ENCODE measurements at regions not wholly inside any gene's neighbourhood (a gene's known extent, or its start where the extent isn't known, plus 50 kb on each side); places are given as distances from the start of the nearest gene placed in this dataset.

DNA sequence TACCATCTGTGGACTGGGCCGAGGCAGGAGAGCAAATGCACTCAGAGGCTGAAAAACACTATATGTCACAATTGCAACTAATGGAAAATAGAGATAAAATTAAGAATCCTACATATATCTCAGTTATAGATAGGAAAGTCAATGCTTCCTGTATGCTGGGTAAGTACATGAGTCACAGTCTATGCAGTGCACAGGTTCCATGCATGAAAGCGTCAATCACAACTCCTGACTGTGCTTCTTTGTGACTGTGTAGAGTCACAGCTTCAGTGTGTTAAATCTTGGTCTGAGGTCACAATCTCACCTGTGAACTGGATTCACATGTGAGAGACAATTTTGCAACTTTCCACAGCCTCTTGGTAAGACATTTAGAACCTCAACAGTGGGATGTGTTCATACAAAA is 247.2 kb downstream of the RPS4Y2 start:
- H3K9me3 Mint-ChIP-seq = peaks cover 0 to 1% (median 0%) of the 10 kb centered on the region in 7 donors
- Histone ChIP-seq H3K4me3 (ENCODE audit: low read depth, low read length) (no peak overlapping the region), H3K27ac (ENCODE audit: insufficient read depth, low read length, poor library complexity, severe bottlenecking) (no peak overlapping the region), H3K4me1 (ENCODE audit: control insufficient read depth, insufficient read depth, low read length, poor library complexity, severe bottlenecking) (no peaks in the 10 kb centered on the region), H3K36me3 (ENCODE audit: control insufficient read depth, insufficient read depth, low read length) (no peaks in the 10 kb centered on the region), H3K27me3 (ENCODE audit: control insufficient read depth, insufficient read depth, low read length) (no peaks in the 10 kb centered on the region), H3K9me3 (ENCODE audit: control insufficient read depth in 2 of 2, low read length in 2 of 2) (no peaks in the 10 kb centered on the region)
- DNase-seq (no peak), ATAC-seq (ENCODE audit: low read depth in 2 of 2) (no peak)
- H3K27ac Mint-ChIP-seq = no peak overlapping the region
- H3K27me3 Mint-ChIP-seq = no peaks in the 10 kb centered on the region
- no peak overlapping the region for H3K4me3 Mint-ChIP-seq
- no peaks in the 10 kb centered on the region for H3K36me3 Mint-ChIP-seq
- H3K4me1 Mint-ChIP-seq = no peaks in the 10 kb centered on the region

DNA sequence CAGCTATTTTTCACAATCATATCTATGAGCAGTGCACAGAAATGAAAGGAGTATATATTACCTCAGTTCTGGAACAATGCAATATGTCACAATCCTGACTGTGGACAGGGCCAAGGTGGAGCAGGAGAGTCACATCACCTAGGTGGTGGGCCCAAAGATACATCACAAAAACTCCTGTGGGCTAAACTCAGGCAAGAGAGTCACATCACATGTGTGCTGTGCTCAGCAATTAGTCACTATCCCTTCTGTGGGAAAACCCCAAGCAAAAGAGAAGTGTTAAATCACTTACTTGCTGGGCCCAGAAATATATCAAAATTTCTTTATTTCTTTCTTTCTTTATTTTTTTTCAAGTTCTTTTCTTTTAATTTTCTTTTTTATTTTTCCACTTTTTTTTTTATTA is 249.6 kb downstream of the RPS4Y2 start:
- no peak for ATAC-seq (ENCODE audit: low read depth in 2 of 2)
- no peak overlapping the region for H3K4me3 ChIP-seq (ENCODE audit: low read depth, low read length)
- no peaks in the 10 kb centered on the region for H3K36me3 Mint-ChIP-seq
- no peaks in the 10 kb centered on the region for H3K4me1 ChIP-seq (ENCODE audit: control insufficient read depth, insufficient read depth, low read length, poor library complexity, severe bottlenecking)
- no peaks in the 10 kb centered on the region for H3K27me3 Mint-ChIP-seq
- H3K27me3 ChIP-seq (ENCODE audit: control insufficient read depth, insufficient read depth, low read length) = no peaks in the 10 kb centered on the region
- no peak overlapping the region for H3K4me3 Mint-ChIP-seq
- H3K36me3 ChIP-seq (ENCODE audit: control insufficient read depth, insufficient read depth, low read length) = no peaks in the 10 kb centered on the region
- H3K27ac ChIP-seq (ENCODE audit: insufficient read depth, low read length, poor library complexity, severe bottlenecking) = no peak overlapping the region
- no peak for DNase-seq
- H3K9me3 ChIP-seq (ENCODE audit: control insufficient read depth in 2 of 2, low read length in 2 of 2) = no peaks in the 10 kb centered on the region
- H3K9me3 Mint-ChIP-seq = peaks cover 0 to 1% (median 0%) of the 10 kb centered on the region in 7 donors
- no peaks in the 10 kb centered on the region for H3K4me1 Mint-ChIP-seq
- no peak overlapping the region for H3K27ac Mint-ChIP-seq

DNA sequence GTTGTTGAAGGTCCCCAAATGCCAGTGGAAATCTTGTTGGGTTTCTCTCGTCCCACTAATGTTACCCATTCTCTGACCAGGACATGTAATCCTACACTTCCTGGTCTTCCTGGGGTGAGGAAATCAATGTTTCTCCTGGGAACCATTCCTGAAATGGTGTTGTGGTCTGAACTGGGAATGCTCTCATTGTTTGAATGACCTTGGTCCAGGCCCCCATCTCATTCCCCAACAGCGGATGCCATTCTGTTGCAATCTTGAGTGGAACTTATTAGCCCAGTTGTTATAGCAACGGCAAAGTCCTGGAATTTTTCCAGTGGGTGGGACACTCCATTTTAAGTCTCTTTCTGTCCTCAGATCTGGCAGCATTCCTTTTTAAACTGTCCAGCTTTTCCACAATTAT is 265.9 kb downstream of the RPS4Y2 start:
- DNase-seq = no peak
- ATAC-seq (ENCODE audit: low read depth in 2 of 2) = no peak
- H3K9me3 Mint-ChIP-seq = no peaks in the 10 kb centered on the region
- H3K4me1 Mint-ChIP-seq = peaks cover 0 to 16% (median 3%) of the 10 kb centered on the region in 4 donors
- H3K36me3 ChIP-seq (ENCODE audit: control insufficient read depth, insufficient read depth, low read length) = no peaks in the 10 kb centered on the region
- no peaks in the 10 kb centered on the region for H3K9me3 ChIP-seq (ENCODE audit: control insufficient read depth in 2 of 2, low read length in 2 of 2)
- H3K27me3 ChIP-seq (ENCODE audit: control insufficient read depth, insufficient read depth, low read length) = no peaks in the 10 kb centered on the region
- no peaks in the 10 kb centered on the region for H3K27me3 Mint-ChIP-seq
- H3K4me1 ChIP-seq (ENCODE audit: control insufficient read depth, insufficient read depth, low read length, poor library complexity, severe bottlenecking) = peaks cover 4% of the 10 kb centered on the region
- H3K4me3 Mint-ChIP-seq = no peak overlapping the region
- H3K27ac Mint-ChIP-seq = no peak overlapping the region
- no peak overlapping the region for H3K4me3 ChIP-seq (ENCODE audit: low read depth, low read length)
- H3K27ac ChIP-seq (ENCODE audit: insufficient read depth, low read length, poor library complexity, severe bottlenecking) = no peak overlapping the region
- no peaks in the 10 kb centered on the region for H3K36me3 Mint-ChIP-seq

DNA sequence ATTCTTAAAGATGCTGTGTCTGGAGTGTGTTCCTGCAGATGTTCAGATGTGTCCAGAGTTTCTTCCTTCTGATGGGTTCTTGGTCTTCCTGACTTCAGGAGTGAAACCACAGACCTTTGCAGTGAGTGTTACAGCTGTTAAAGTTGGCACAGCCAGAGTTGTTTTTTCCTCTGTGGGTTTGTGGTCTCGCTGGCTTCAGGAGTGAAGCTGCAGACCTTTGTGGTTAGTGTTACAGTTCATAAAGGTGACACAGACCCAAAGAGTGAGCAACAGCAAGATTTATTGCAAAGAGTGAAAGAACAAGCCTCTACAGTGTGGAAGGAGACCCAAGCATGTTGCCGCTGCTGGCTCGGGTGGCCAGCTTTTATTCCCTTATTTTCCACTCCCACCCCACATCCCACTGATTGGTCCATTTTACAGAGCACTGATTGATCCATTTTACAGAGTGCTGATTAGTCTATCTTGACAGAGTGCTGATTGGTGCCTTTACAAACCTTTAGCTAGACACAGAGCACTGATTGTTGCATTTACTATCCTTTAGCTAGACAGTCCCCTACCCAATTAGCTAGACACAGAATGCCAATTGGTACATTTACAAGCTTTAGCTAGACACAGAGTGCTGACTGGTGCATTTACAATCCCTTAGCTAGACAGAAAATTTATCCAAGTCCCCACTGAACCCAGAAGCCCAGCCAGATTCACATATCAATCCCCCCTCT is 266.6 kb downstream of the RPS4Y2 start:
- no peak for DNase-seq
- no peaks in the 10 kb centered on the region for H3K27me3 Mint-ChIP-seq

DNA sequence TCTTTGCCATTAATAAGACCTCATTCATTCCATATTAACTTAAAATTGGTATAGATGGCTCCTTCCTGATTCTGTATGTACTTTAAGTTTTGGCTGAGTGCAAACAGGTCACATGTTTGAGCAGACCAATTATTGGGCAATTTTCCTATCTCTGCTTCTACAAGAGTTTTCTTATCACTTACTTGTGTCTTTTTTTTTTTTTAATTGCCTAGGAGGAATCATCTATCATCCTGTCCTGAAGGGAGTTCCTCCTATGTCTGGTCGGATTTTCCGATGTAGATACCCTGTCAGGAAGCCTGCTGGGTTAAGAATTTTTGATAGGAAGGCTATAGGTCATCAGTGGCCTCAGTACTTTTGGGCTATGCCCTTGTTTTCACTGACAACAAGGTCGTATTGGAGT is 268.0 kb downstream of the RPS4Y2 start:
- H3K4me3 Mint-ChIP-seq = no peak overlapping the region
- H3K27me3 Mint-ChIP-seq = no peaks in the 10 kb centered on the region
- peaks cover 4% of the 10 kb centered on the region for H3K4me1 ChIP-seq (ENCODE audit: control insufficient read depth, insufficient read depth, low read length, poor library complexity, severe bottlenecking)
- no peak for DNase-seq
- no peak overlapping the region for H3K27ac ChIP-seq (ENCODE audit: insufficient read depth, low read length, poor library complexity, severe bottlenecking)
- H3K36me3 ChIP-seq (ENCODE audit: control insufficient read depth, insufficient read depth, low read length) = no peaks in the 10 kb centered on the region
- no peaks in the 10 kb centered on the region for H3K9me3 Mint-ChIP-seq
- peaks cover 0 to 16% (median 3%) of the 10 kb centered on the region in 4 donors for H3K4me1 Mint-ChIP-seq
- no peak overlapping the region for H3K4me3 ChIP-seq (ENCODE audit: low read depth, low read length)
- ATAC-seq (ENCODE audit: low read depth in 2 of 2) = no peak
- no peaks in the 10 kb centered on the region for H3K9me3 ChIP-seq (ENCODE audit: control insufficient read depth in 2 of 2, low read length in 2 of 2)
- no peaks in the 10 kb centered on the region for H3K27me3 ChIP-seq (ENCODE audit: control insufficient read depth, insufficient read depth, low read length)
- no peaks in the 10 kb centered on the region for H3K36me3 Mint-ChIP-seq
- no peak overlapping the region for H3K27ac Mint-ChIP-seq

More for the DNA sequence above, 266.6 kb downstream of the RPS4Y2 start:
- H3K36me3 Mint-ChIP-seq = no peaks in the 10 kb centered on the region
- H3K27ac ChIP-seq (ENCODE audit: insufficient read depth, low read length, poor library complexity, severe bottlenecking) = no peak overlapping the region
- no peaks in the 10 kb centered on the region for H3K27me3 ChIP-seq (ENCODE audit: control insufficient read depth, insufficient read depth, low read length)
- H3K9me3 Mint-ChIP-seq = no peaks in the 10 kb centered on the region
- no peaks in the 10 kb centered on the region for H3K36me3 ChIP-seq (ENCODE audit: control insufficient read depth, insufficient read depth, low read length)
- H3K4me1 ChIP-seq (ENCODE audit: control insufficient read depth, insufficient read depth, low read length, poor library complexity, severe bottlenecking) = peaks cover 4% of the 10 kb centered on the region
- peak overlapping the region; percentile 41 for H3K4me3 ChIP-seq (ENCODE audit: low read depth, low read length)
- ATAC-seq (ENCODE audit: low read depth in 2 of 2) = peak; percentile 55
- peak overlapping the region in 1 of 4 donors; percentile 78 for H3K4me3 Mint-ChIP-seq
- H3K27ac Mint-ChIP-seq = peak overlapping the region in 1 of 3 donors; percentile 40
- H3K9me3 ChIP-seq (ENCODE audit: control insufficient read depth in 2 of 2, low read length in 2 of 2) = no peaks in the 10 kb centered on the region
- peaks cover 0 to 16% (median 3%) of the 10 kb centered on the region in 4 donors for H3K4me1 Mint-ChIP-seq

DNA sequence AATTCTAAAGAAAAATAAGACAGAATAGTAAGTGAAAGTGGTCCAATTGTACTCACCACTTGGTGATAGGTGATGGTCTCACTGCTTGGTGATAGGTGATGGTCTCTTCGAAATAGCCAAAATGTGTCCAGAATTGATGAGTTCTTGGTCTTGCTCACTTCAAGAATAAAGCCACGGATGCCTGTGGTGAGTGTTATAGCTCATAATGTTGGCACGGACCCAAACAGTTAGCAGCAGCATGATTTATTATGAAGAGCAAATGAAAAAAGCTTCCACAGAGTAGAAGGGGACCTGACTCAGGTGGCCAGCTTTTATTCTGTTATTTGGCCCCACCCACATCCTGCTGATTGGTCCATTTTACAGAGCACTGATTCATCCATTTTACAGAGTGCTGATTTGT is 272.6 kb downstream of the RPS4Y2 start:
- Histone ChIP-seq H3K4me3 (ENCODE audit: low read depth, low read length) (no peak overlapping the region), H3K9me3 (ENCODE audit: control insufficient read depth in 2 of 2, low read length in 2 of 2) (no peaks in the 10 kb centered on the region), H3K27me3 (ENCODE audit: control insufficient read depth, insufficient read depth, low read length) (no peaks in the 10 kb centered on the region), H3K4me1 (ENCODE audit: control insufficient read depth, insufficient read depth, low read length, poor library complexity, severe bottlenecking) (no peaks in the 10 kb centered on the region), H3K27ac (ENCODE audit: insufficient read depth, low read length, poor library complexity, severe bottlenecking) (no peak overlapping the region), H3K36me3 (ENCODE audit: control insufficient read depth, insufficient read depth, low read length) (no peaks in the 10 kb centered on the region)
- Mint-ChIP-seq H3K27ac (no peak overlapping the region), H3K27me3 (no peaks in the 10 kb centered on the region), H3K4me1 (peaks cover 0 to 4% (median 2%) of the 10 kb centered on the region in 4 donors), H3K9me3 (peaks cover 0 to 1% (median 0%) of the 10 kb centered on the region in 7 donors), H3K36me3 (no peaks in the 10 kb centered on the region), H3K4me3 (no peak overlapping the region)
- DNase-seq (no peak), ATAC-seq (ENCODE audit: low read depth in 2 of 2) (no peak)

DNA sequence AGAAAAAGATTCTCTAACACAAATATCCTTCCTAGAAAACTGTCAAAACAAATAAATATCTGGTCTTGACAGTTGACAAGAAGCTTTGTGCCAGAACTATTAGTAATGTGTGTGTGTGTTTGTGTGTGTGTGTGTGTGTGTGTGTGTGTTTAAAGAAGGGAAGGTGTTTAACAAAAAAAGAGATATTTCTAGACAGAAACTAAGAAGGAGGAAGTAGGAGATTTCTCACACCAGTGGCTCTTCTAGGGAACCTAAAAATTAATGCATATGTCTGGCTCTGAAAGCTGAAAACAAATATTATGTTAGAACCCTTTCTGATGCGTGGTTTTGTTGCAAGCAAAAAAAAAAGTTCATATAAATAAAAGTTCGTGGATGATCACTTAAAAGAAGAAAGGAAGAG is 277.5 kb downstream of the RPS4Y2 start:
- Histone ChIP-seq H3K36me3 (ENCODE audit: control insufficient read depth, insufficient read depth, low read length) (no peaks in the 10 kb centered on the region), H3K4me3 (ENCODE audit: low read depth, low read length) (no peak overlapping the region), H3K27ac (ENCODE audit: insufficient read depth, low read length, poor library complexity, severe bottlenecking) (no peak overlapping the region), H3K27me3 (ENCODE audit: control insufficient read depth, insufficient read depth, low read length) (no peaks in the 10 kb centered on the region), H3K9me3 (ENCODE audit: control insufficient read depth in 2 of 2, low read length in 2 of 2) (no peaks in the 10 kb centered on the region), H3K4me1 (ENCODE audit: control insufficient read depth, insufficient read depth, low read length, poor library complexity, severe bottlenecking) (no peaks in the 10 kb centered on the region)
- no peak for ATAC-seq (ENCODE audit: low read depth in 2 of 2)
- no peak overlapping the region for H3K27ac Mint-ChIP-seq
- peaks cover 0 to 11% (median 2%) of the 10 kb centered on the region in 4 donors for H3K4me1 Mint-ChIP-seq
- no peaks in the 10 kb centered on the region for H3K27me3 Mint-ChIP-seq
- H3K4me3 Mint-ChIP-seq = no peak overlapping the region
- H3K36me3 Mint-ChIP-seq = no peaks in the 10 kb centered on the region
- DNase-seq = no peak
- H3K9me3 Mint-ChIP-seq = peaks cover 0 to 1% (median 0%) of the 10 kb centered on the region in 7 donors

Data from CD4-positive, CD25-positive, alpha-beta regulatory T cell (primary cell).